Adrenal gland (tissue), 5 donors: ENCODE measurements at regions not wholly inside any gene's neighbourhood (a gene's known extent, or its start where the extent isn't known, plus 50 kb on each side); places are given as distances from the start of the nearest gene placed in this dataset.

Source experiments
- POLR2A ChIP-seq, 2 donors: fragments of 450-650 bp; IDR thresholded peaks; one replicate each; pipeline ENCODE4 v1.6.1; 2017; ENCODE audit warnings: antibody characterized with exemption in 2 of 2, mild to moderate bottlenecking in 2 of 2, moderate library complexity in 1 of 2
- TF ChIP-seq, protein P1 (sequence below), 6 experiments: fragments of 450-650 bp in 4 of 6; fragments of 200-600 bp in 2 of 6; sonication (generic) in 1 of 6; IDR thresholded peaks; 1 replicate in 5 of 6; 2 replicates in 1 of 6; pipeline versions ENCODE4 v1.5.1 to v1.8.0; 2016 to 2021; ENCODE audit warnings: antibody characterized with exemption in 6 of 6, mild to moderate bottlenecking in 2 of 6, moderate library complexity in 1 of 6
- donor health status: DM: no; HTN: no; CAD: no.

GRCh38 chr16:54453871-54454270, 167.3 kb upstream of the IRX3 start:
- no peak for TF ChIP-seq POLR2A (IDR thresholded peaks at IDR 0.05)
- TF ChIP-seq, protein P1, sequence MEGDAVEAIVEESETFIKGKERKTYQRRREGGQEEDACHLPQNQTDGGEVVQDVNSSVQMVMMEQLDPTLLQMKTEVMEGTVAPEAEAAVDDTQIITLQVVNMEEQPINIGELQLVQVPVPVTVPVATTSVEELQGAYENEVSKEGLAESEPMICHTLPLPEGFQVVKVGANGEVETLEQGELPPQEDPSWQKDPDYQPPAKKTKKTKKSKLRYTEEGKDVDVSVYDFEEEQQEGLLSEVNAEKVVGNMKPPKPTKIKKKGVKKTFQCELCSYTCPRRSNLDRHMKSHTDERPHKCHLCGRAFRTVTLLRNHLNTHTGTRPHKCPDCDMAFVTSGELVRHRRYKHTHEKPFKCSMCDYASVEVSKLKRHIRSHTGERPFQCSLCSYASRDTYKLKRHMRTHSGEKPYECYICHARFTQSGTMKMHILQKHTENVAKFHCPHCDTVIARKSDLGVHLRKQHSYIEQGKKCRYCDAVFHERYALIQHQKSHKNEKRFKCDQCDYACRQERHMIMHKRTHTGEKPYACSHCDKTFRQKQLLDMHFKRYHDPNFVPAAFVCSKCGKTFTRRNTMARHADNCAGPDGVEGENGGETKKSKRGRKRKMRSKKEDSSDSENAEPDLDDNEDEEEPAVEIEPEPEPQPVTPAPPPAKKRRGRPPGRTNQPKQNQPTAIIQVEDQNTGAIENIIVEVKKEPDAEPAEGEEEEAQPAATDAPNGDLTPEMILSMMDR (IDR thresholded peaks at IDR 0.05) = no peak
